ENCODE measurements at regions not wholly inside any gene's neighbourhood (a gene's known extent, or its start where the extent isn't known, plus 50 kb on each side); places are given as distances from the start of the nearest gene placed in this dataset.

- no peak for FAIRE-seq
- TF ChIP-seq POLR2A (IDR thresholded peaks at IDR 0.05; ENCODE audit: low read depth, low read length) (no peak), POLR2AphosphoS5 (IDR thresholded peaks at IDR 0.05; ENCODE audit: low read depth, low read length) (no peak), TAF1 (IDR thresholded peaks at IDR 0.05; ENCODE audit: borderline replicate concordance, low read depth, low read length) (no peak)
Measured at GRCh38 chr13:88926890-88927502, 1255.8 kb downstream of the SLITRK5 start.

DNA sequence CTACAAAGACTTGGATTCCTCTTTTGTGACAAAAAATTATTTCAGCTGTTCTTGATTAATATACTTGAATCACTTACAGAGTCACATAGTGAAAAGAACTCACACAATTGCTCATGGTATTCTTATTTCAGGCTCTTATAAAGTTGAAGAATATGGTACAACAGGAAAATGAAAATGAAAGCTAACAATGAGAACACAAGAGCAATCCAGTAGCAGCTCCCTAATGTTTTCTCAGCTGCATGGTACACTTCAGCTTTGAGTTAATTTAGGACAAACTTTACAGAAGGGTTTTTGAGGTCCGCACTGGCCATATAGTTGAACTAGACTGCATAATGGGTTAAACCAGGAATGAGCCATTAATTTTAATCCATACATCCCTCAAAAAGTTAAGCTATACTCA lies 1261.8 kb downstream of the SLITRK5 start:
- no peak for DNase-seq (ENCODE audit: insufficient read length)
- FAIRE-seq: no peak
- TF ChIP-seq POLR2A (IDR thresholded peaks at IDR 0.05; ENCODE audit: low read depth, low read length): no peak
- TF ChIP-seq POLR2AphosphoS5 (IDR thresholded peaks at IDR 0.05; ENCODE audit: low read depth, low read length): no peak
- no peak for TF ChIP-seq TAF1 (IDR thresholded peaks at IDR 0.05; ENCODE audit: borderline replicate concordance, low read depth, low read length)

More at GRCh38 chr13:88926890-88927502, 1255.8 kb downstream of the SLITRK5 start:
- no peak for DNase-seq (ENCODE audit: insufficient read length)

- TF ChIP-seq TAF1 (IDR thresholded peaks at IDR 0.05; ENCODE audit: borderline replicate concordance, low read depth, low read length) (no peak), POLR2A (IDR thresholded peaks at IDR 0.05; ENCODE audit: low read depth, low read length) (no peak), POLR2AphosphoS5 (IDR thresholded peaks at IDR 0.05; ENCODE audit: low read depth, low read length) (no peak)
- DNase-seq (ENCODE audit: insufficient read length): no peak
- FAIRE-seq: no peak
Measured at GRCh38 chr13:88937384-88937783, 1266.2 kb downstream of the SLITRK5 start.

- no peak for FAIRE-seq
- no peak for DNase-seq (ENCODE audit: insufficient read length)
- TF ChIP-seq POLR2AphosphoS5 (IDR thresholded peaks at IDR 0.05; ENCODE audit: low read depth, low read length) (no peak), TAF1 (IDR thresholded peaks at IDR 0.05; ENCODE audit: borderline replicate concordance, low read depth, low read length) (no peak), POLR2A (IDR thresholded peaks at IDR 0.05; ENCODE audit: low read depth, low read length) (no peak)
Measured at GRCh38 chr13:88945793-88946192, 1274.6 kb downstream of the SLITRK5 start.

GRCh38 chr13:88948501-88948900 lies 1277.3 kb downstream of the SLITRK5 start:
- DNase-seq (ENCODE audit: insufficient read length): no peak
- FAIRE-seq: no peak
- no peak for TF ChIP-seq TAF1 (IDR thresholded peaks at IDR 0.05; ENCODE audit: borderline replicate concordance, low read depth, low read length)
- TF ChIP-seq POLR2A (IDR thresholded peaks at IDR 0.05; ENCODE audit: low read depth, low read length): no peak
- TF ChIP-seq POLR2AphosphoS5 (IDR thresholded peaks at IDR 0.05; ENCODE audit: low read depth, low read length): no peak

- TF ChIP-seq TAF1 (IDR thresholded peaks at IDR 0.05; ENCODE audit: borderline replicate concordance, low read depth, low read length) (no peak), POLR2AphosphoS5 (IDR thresholded peaks at IDR 0.05; ENCODE audit: low read depth, low read length) (no peak), POLR2A (IDR thresholded peaks at IDR 0.05; ENCODE audit: low read depth, low read length) (no peak)
- DNase-seq (ENCODE audit: insufficient read length) (no peak), FAIRE-seq (no peak)
Measured at GRCh38 chr13:88958821-88959220, 1287.7 kb downstream of the SLITRK5 start.

GRCh38 chr13:88976466-88976865 lies 1305.3 kb downstream of the SLITRK5 start:
- TF ChIP-seq TAF1 (IDR thresholded peaks at IDR 0.05; ENCODE audit: borderline replicate concordance, low read depth, low read length) (no peak), POLR2A (IDR thresholded peaks at IDR 0.05; ENCODE audit: low read depth, low read length) (no peak), POLR2AphosphoS5 (IDR thresholded peaks at IDR 0.05; ENCODE audit: low read depth, low read length) (no peak)
- FAIRE-seq (no peak), DNase-seq (ENCODE audit: insufficient read length) (no peak)

DNA sequence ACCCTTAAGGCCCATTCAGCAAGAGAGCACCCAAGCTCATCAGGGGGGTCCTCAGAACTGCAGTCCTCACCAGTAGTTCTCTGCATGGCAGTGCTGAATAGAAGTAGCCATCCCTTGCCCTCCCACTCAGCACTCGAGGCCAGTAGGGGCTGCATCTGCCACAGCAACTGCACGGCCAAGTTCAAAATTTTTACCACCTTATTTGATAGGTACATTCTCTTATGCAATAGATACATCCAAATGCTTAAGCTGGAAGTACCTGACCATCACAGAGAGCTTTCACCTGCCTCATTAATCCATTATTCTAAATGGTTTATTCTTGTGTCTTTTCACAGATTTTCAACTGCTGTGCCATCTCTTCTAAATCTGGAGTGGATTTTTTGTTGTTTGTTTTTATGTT lies 1307.4 kb downstream of the SLITRK5 start:
- FAIRE-seq (no peak), DNase-seq (ENCODE audit: insufficient read length) (no peak)
- no peak for TF ChIP-seq POLR2AphosphoS5 (IDR thresholded peaks at IDR 0.05; ENCODE audit: low read depth, low read length)
- TF ChIP-seq TAF1 (IDR thresholded peaks at IDR 0.05; ENCODE audit: borderline replicate concordance, low read depth, low read length): no peak

DNA sequence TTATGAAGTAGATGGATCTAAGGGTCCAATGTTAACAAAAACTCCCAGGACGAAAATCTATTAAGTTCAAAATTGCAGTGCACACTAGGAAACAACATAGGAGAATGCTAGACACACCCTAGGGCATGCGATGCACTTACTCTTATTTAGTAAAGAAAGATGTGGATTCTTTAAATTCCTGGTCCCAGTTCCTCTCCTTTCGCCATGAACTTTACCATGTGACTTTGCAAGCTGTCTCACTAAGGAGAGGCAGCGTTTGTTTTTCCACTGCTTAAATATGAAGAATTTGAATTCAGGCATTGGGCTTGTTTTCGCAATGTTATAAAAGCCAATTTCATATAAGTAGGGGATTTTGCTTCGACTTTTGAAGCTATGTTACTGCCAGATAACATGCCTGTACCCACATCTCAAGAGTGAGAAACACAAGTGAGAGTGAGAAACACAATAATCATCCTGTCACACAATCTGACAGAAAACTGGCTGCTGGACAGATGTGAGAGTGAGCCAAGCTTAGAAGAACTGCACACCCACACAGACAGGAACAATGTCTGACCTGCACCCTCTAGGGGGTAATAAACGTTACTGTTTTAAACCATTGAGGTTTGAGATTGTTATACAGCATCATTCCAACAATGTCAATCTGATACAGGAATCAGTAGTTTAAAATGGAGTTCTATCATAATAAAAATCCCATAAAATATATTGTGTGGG lies 1308.4 kb downstream of the SLITRK5 start:
- DNase-seq (ENCODE audit: insufficient read length) (no peak), FAIRE-seq (no peak)
- no peak for TF ChIP-seq POLR2A (IDR thresholded peaks at IDR 0.05; ENCODE audit: low read depth, low read length)
- TF ChIP-seq POLR2AphosphoS5 (IDR thresholded peaks at IDR 0.05; ENCODE audit: low read depth, low read length): no peak
- TF ChIP-seq TAF1 (IDR thresholded peaks at IDR 0.05; ENCODE audit: borderline replicate concordance, low read depth, low read length): no peak

DNA sequence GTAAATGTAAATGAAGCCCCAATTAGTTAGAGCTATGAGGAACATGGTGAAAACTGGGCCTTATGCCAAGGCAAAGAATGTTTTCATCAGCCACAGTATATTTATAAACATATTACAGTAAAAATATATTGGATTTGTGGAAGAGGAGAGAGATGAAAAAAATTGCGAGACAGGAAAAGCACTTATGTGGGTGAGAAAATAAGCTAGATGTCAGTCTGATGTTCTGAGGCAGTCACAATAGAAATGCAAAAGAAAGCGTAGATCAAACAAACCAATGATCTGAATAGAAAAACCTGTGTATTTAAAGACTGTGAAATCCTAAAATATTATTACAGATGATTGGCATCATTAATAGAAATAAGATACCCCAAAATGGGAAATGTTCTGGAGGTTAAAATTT lies 1332.5 kb downstream of the SLITRK5 start:
- DNase-seq (ENCODE audit: insufficient read length) (no peak), FAIRE-seq (no peak)
- TF ChIP-seq TAF1 (IDR thresholded peaks at IDR 0.05; ENCODE audit: borderline replicate concordance, low read depth, low read length) (no peak), POLR2A (IDR thresholded peaks at IDR 0.05; ENCODE audit: low read depth, low read length) (no peak), POLR2AphosphoS5 (IDR thresholded peaks at IDR 0.05; ENCODE audit: low read depth, low read length) (no peak)

DNA sequence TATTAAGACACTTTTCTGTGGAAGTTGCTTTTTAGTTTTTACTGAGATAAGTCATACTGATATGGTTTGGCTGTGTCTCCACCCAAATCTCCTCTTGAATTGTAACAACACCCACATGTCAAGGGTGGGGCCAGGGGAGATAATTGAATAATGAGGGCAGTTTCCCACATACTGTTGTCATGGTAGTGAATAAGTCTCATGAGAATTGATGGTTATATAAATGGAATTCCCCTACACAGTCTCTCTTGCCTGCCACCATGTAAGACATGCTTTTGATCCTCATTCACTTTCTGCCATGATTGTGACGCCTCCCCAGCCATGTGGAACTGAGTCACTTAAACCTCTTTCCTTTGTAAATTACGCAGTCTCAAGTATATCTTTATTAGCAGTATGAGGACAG lies 1340.4 kb downstream of the SLITRK5 start:
- FAIRE-seq: no peak
- TF ChIP-seq TAF1 (IDR thresholded peaks at IDR 0.05; ENCODE audit: borderline replicate concordance, low read depth, low read length) (no peak), POLR2A (IDR thresholded peaks at IDR 0.05; ENCODE audit: low read depth, low read length) (no peak), POLR2AphosphoS5 (IDR thresholded peaks at IDR 0.05; ENCODE audit: low read depth, low read length) (no peak)
- DNase-seq (ENCODE audit: insufficient read length): no peak

DNA sequence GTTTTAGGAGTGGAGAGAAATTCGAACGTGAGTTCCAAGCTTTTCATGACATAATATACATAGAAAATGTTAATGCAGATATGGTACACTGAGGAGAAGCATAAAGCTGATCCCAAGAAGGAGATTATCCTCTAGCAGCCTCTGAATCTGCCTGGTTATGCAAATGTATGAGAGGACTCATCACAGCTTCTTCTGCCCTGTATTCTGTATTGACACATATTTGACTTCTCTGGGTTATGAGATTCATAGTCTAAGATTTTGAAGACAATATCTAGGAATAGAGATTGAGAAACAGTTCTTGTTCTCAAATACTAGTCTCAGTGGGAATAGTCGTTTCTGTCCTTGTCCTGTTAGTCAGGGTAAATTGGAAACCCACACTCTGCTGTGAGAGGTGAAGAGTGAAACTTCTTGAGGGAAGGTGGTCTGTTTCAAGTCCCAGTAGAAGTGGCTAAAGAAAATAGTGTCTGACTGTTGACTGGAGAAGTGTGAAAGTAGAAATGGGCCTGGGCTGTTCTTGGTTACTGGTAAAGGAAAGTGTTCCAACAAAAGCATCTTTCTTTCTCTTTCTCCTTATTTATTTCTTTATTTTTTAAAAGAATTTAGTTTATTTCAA lies 1356.6 kb downstream of the SLITRK5 start:
- FAIRE-seq (no peak), DNase-seq (ENCODE audit: insufficient read length) (no peak)
- no peak for TF ChIP-seq POLR2AphosphoS5 (IDR thresholded peaks at IDR 0.05; ENCODE audit: low read depth, low read length)
- no peak for TF ChIP-seq TAF1 (IDR thresholded peaks at IDR 0.05; ENCODE audit: borderline replicate concordance, low read depth, low read length)
- no peak for TF ChIP-seq POLR2A (IDR thresholded peaks at IDR 0.05; ENCODE audit: low read depth, low read length)

Measured in GM12892 (cell line).